ENCODE measurements at regions not wholly inside any gene's neighbourhood (a gene's known extent, or its start where the extent isn't known, plus 50 kb on each side); places are given as distances from the start of the nearest gene placed in this dataset.
"Not testable (repeated sequence)": the region's sequence is repeated elsewhere in the genome, so short reads cannot be mapped to it uniquely, and the experiment has no call there.

GRCh38 chr15:21357056-21357455 is 83.2 kb downstream of the POTEB3 start:
- DNase-seq (ENCODE audit: low read depth in 2 of 2), result not testable (repeated sequence)

GRCh38 chr15:21355944-21356343 is 84.4 kb downstream of the POTEB3 start:
- not testable (repeated sequence) for DNase-seq (ENCODE audit: low read depth in 2 of 2)

GRCh38 chr15:21354597-21354996 is 85.7 kb downstream of the POTEB3 start:
- not testable (repeated sequence) for DNase-seq (ENCODE audit: low read depth in 2 of 2)

GRCh38 chr15:21352670-21353318 is 87.5 kb downstream of the POTEB3 start:
- DNase-seq (ENCODE audit: low read depth in 2 of 2), result not testable (repeated sequence)

GRCh38 chr15:21344960-21345359 is 95.3 kb downstream of the POTEB3 start:
- DNase-seq (ENCODE audit: low read depth in 2 of 2), result not testable (repeated sequence)

DNA sequence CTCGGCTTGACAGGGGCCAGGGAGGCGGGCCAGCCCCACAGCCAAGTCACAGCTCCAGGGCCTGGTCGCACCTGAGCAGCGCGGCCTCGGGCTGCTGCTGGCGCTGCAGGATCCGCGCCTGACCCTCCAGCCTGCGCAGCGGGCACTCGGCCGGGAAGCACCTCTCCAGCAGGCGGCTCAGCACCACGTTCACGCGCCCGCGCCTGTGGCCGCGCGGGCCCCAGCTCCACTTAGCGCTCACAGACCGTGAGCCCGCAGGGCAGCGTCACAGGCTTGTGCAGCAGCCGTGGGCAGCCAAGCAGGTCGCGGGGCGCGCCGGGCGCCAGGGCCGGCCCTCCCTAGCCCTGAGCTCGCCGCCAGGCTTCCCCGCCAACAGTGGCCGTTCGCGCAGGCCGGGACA is 95.8 kb downstream of the POTEB3 start:
- not testable (repeated sequence) for DNase-seq (ENCODE audit: low read depth in 2 of 2)

GRCh38 chr15:21337028-21337427 is 103.3 kb downstream of the POTEB3 start:
- DNase-seq (ENCODE audit: low read depth in 2 of 2), result not testable (repeated sequence)

- peak in 1 of 2 donors; percentile 45 for DNase-seq (ENCODE audit: low read depth in 2 of 2)
Measured at GRCh38 chr15:21324720-21325460, 115.4 kb downstream of the POTEB3 start.

DNA sequence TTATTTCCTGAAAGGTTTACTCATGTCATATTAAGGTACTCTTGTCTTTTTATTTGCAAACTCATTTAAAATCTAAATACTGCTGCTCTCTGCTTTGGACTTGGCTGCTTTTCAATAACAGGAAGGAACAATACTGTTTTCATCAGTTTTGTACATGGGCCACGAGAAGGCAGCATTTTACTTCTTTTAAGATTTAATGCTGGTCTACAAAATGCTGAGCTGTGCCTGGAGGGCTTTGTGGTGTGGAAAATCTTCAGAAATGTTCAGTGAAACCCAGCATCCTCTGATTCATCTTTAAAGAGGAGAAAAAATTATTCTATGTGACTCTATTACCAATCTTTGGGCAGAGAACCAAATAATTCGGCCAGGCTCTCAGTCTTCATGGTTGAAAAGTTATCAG is 155.9 kb downstream of the POTEB3 start:
- not testable (repeated sequence) for DNase-seq (ENCODE audit: low read depth in 2 of 2)

GRCh38 chr15:21283210-21283609 is 157.1 kb downstream of the POTEB3 start:
- not testable (repeated sequence) for DNase-seq (ENCODE audit: low read depth in 2 of 2)

- DNase-seq (ENCODE audit: low read depth in 2 of 2), result not testable (repeated sequence)
Measured at GRCh38 chr15:21280272-21280671, 160.0 kb downstream of the POTEB3 start.

- not testable (repeated sequence) for DNase-seq (ENCODE audit: low read depth in 2 of 2)
Measured at GRCh38 chr15:21272176-21272982, 167.9 kb downstream of the POTEB3 start.

DNA sequence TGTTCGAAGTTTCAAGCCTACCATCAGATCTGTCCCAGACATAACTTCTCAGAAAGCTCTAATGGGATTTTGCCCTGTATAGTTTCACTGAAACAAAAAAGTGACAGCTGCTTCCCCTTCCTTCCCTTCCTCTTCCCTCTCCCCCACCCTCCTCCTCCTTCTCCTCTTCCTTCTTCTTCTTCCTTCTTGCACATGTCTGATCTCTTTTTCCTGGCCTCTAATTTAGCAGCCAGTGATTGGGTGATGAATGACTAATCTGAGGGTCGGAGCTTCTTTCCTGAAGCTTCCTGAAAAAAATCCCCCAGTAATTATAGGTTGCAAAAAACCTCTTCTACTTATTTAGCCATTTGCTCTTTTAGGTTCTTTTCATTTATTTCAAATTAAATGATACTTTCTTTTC is 168.7 kb downstream of the POTEB3 start:
- DNase-seq (ENCODE audit: low read depth in 2 of 2), result no peak

DNA sequence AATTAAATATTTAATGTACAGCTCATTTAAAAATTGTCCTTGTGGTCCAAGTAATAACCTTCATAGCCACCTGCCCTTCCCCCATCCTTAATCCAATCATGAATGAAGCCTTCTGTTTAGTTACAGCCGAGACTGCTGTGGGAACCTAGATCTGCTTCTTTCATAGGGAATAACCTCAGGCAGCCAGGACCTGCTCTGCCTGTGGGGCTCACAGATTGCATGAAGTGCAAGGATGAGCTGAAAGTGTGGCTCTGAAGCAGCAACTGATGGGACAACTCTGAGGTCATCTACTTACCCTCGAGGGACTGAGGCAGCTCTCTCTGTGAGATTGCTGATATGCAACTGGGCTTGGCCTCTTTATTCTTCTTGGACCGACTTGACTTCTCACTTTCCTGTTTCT is 169.8 kb downstream of the POTEB3 start:
- no peak for DNase-seq (ENCODE audit: low read depth in 2 of 2)

GRCh38 chr15:21269673-21270072 is 170.6 kb downstream of the POTEB3 start:
- not testable (repeated sequence) for DNase-seq (ENCODE audit: low read depth in 2 of 2)

GRCh38 chr15:21269121-21269520 is 171.2 kb downstream of the POTEB3 start:
- DNase-seq (ENCODE audit: low read depth in 2 of 2), result no peak

DNA sequence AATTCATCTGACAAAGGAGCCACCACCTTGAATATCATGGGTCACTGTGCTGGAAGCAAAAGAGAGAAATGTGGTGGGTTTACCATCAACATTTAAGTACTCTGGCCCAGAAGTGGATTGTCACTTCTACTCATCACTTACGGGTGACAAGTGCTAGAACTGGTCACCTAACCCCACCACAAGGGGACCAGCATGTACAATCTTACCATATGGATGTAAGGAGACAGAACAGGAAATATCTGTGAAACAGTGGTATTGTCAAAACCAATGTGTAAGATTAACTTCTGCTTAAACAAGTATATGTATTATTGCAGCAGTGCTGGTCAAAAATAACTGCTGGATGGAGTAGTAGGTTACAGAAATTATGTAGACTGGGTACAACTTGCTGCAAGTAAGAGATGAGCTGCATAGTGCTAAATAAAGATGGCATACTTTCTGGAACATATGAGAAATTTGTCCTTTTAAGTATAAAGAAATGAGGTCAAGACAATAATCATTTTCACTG is 171.8 kb downstream of the POTEB3 start:
- no peak for DNase-seq (ENCODE audit: low read depth in 2 of 2)

GRCh38 chr15:21267671-21268395 is 172.5 kb downstream of the POTEB3 start:
- no peak for DNase-seq (ENCODE audit: low read depth in 2 of 2)

DNA sequence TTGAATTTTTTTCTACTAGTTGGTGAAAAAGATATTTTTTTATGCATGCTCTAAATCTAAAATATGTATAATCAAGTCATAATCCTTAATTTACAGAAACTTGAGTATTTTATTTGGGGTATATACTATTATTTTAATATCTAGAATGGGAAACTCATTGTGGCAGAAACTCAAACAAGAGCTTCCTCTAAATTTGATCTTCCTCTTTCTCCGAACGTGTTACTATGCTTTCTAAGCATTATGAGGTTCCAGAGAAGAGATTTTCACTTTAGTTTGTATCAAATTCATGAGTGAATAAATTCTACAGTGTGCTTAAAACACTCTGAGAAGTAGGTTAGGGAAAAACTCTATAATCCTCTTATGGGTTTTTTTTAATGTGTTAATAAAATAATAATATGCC is 173.1 kb downstream of the POTEB3 start:
- no peak for DNase-seq (ENCODE audit: low read depth in 2 of 2)

- not testable (repeated sequence) for DNase-seq (ENCODE audit: low read depth in 2 of 2)
Measured at GRCh38 chr15:21265628-21266027, 174.7 kb downstream of the POTEB3 start.

- DNase-seq (ENCODE audit: low read depth in 2 of 2), result no peak
Measured at GRCh38 chr15:21262851-21263425, 177.4 kb downstream of the POTEB3 start.
